ENCODE measurements at regions not wholly inside any gene's neighbourhood (a gene's known extent, or its start where the extent isn't known, plus 50 kb on each side); places are given as distances from the start of the nearest gene placed in this dataset.
"Not testable (repeated sequence)": the region's sequence is repeated elsewhere in the genome, so short reads cannot be mapped to it uniquely, and the experiment has no call there.

DNA sequence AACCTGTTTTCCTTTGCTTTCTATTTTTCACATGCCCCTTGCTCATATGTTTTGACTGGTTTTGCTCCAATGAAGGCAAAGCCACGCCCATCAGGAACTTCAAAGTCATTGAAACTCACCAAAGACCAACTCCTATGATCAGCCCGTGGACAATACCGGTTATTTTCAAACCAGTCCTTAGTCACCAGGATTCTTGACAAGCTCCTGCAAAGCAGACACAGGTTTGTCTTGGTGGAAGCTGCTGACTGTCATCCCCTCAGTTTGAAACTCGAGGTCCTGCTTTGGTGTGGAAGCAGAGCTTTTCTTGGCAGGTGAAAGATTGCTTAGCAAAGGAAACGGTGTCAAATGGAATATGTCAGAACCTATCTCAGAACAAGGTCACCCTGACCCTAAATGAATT is 384.7 kb upstream of the CXADR start:
- Histone ChIP-seq H3K36me3 (no peaks in the 10 kb centered on the region), H3K27ac (no peak overlapping the region), H3K9me3 (no peaks in the 10 kb centered on the region), H3K4me1 (peaks cover 0 to 6% of the 10 kb centered on the region in 2 donors), H3K4me3 (replicated peaks in 1 of 3) (no peak overlapping the region), H3K27me3 (no peaks in the 10 kb centered on the region)
- no peak for DNase-seq
- WGBS, 2 donors = 37 to 53% methylated on average over 5 of the region's 5 CpGs
- intact Hi-C loops (cut with DNase I) = no loop called here
- TF ChIP-seq, protein P1, sequence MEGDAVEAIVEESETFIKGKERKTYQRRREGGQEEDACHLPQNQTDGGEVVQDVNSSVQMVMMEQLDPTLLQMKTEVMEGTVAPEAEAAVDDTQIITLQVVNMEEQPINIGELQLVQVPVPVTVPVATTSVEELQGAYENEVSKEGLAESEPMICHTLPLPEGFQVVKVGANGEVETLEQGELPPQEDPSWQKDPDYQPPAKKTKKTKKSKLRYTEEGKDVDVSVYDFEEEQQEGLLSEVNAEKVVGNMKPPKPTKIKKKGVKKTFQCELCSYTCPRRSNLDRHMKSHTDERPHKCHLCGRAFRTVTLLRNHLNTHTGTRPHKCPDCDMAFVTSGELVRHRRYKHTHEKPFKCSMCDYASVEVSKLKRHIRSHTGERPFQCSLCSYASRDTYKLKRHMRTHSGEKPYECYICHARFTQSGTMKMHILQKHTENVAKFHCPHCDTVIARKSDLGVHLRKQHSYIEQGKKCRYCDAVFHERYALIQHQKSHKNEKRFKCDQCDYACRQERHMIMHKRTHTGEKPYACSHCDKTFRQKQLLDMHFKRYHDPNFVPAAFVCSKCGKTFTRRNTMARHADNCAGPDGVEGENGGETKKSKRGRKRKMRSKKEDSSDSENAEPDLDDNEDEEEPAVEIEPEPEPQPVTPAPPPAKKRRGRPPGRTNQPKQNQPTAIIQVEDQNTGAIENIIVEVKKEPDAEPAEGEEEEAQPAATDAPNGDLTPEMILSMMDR (IDR thresholded peaks at IDR 0.05) = no peak
- TF ChIP-seq POLR2A (IDR thresholded peaks at IDR 0.05) = no peak

DNA sequence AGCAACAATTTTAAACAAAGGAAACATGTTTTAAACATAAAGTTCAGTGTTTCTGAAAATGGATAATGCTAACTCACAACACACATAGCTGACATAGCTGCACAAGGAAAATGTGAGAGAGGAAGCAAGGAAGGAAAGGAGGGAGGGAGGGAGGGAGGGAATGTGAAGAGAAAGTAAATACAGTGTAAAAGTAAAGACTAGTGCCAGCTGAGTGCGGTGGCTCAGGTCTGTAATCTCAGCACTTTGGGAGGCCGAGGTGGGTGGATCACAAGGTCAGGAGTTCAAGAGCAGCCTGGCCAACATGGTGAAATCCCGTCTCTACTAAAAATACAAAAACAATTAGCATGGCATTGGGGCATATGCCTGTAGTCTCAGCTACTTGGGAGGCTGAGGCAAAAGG is 373.7 kb upstream of the CXADR start:
- H3K36me3 ChIP-seq; intact Hi-C loops (cut with DNase I); H3K27ac ChIP-seq; H3K4me1 ChIP-seq; DNase-seq; H3K9me3 ChIP-seq; H3K27me3 ChIP-seq; H3K4me3 ChIP-seq (replicated peaks in 1 of 3): not testable (repeated sequence)
- WGBS, 2 donors = 36 to 52% methylated on average over 3 of the region's 3 CpGs

DNA sequence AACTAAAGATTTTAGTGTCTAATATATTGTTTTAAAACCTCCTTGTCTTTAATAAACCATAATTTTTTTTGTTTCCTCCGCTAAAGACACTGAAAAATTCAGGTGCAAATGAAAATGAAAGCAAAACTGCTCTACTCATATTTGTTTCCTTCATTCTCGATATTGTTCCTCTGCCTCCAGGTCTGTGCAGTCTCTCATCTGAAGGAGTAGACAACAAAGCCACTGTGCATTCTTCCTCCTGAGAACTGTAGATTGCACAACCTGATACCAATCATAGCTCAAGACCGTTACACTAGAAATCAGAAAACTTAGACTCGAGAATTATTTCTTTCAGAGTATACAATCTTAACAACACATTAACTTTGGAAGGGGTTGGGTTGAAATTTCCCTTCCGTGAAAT is 373.1 kb upstream of the CXADR start:
- Histone ChIP-seq H3K4me1 (no peaks in the 10 kb centered on the region), H3K4me3 (replicated peaks in 1 of 3) (no peak overlapping the region), H3K27ac (no peak overlapping the region), H3K9me3 (no peaks in the 10 kb centered on the region), H3K36me3 (no peaks in the 10 kb centered on the region), H3K27me3 (no peaks in the 10 kb centered on the region)
- 67 to 69% methylated on average over 5 of the region's 5 CpGs for WGBS, 2 donors
- DNase-seq = no peak
- TF ChIP-seq POLR2A (IDR thresholded peaks at IDR 0.05) = no peak
- TF ChIP-seq, protein P1 (IDR thresholded peaks at IDR 0.05) = no peak
- intact Hi-C loops (cut with DNase I) = no loop called here

DNA sequence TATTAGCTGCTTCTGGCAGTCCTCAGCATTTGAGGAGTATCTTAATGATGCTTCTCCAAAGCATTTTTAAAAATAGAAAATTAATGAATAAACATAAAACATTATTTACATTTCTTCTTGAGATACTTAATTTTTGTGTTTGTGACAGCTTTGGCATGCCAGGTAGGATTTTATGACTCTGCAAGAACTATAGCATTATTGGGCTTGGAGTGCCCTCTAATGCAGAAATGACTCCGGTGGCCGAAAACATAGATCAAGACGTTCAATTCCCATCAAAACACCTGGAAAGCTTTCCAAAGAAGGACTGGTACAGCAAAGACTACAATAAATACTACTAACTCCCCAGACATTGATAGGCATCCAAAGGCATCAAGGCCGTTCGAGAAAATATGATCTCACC is 366.4 kb upstream of the CXADR start:
- no peak overlapping the region for H3K27ac ChIP-seq
- H3K36me3 ChIP-seq = no peaks in the 10 kb centered on the region
- H3K4me1 ChIP-seq = no peaks in the 10 kb centered on the region
- intact Hi-C loops (cut with DNase I) = no loop called here
- H3K9me3 ChIP-seq = no peaks in the 10 kb centered on the region
- no peak for DNase-seq
- WGBS, 2 donors = 82 to 84% methylated on average over 5 of the region's 5 CpGs
- no peak overlapping the region for H3K4me3 ChIP-seq (replicated peaks in 1 of 3)
- H3K27me3 ChIP-seq = no peaks in the 10 kb centered on the region
- TF ChIP-seq POLR2A (IDR thresholded peaks at IDR 0.05) = no peak
- TF ChIP-seq, protein P1 (IDR thresholded peaks at IDR 0.05) = no peak

DNA sequence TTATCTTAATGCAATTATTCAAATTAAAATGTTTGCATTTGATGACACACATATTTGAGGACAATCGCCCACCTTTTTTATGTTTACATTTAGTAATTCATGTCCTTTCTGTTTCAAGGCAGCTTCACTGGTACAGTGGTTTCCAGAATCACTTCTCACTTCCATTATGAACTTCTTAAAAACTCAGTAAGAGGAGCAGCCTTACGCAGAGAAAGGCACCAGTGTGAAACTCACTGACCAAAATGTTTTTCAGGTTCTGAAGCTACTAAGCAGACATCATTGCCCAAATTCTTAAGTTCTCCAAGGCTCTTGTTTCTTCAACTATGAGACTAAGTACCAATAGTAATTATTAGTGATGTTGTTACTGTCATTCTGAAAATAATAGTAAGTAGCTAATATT is 353.1 kb upstream of the CXADR start:
- no peak overlapping the region for H3K4me3 ChIP-seq (replicated peaks in 1 of 3)
- no peak for TF ChIP-seq POLR2A (IDR thresholded peaks at IDR 0.05)
- TF ChIP-seq, protein P1 (IDR thresholded peaks at IDR 0.05) = no peak
- no peaks in the 10 kb centered on the region for H3K4me1 ChIP-seq
- WGBS, 2 donors = 69 to 81% methylated on average over 2 of the region's 2 CpGs
- intact Hi-C loops (cut with DNase I) = no loop called here
- no peak for DNase-seq
- no peaks in the 10 kb centered on the region for H3K36me3 ChIP-seq
- H3K27me3 ChIP-seq = no peaks in the 10 kb centered on the region
- H3K9me3 ChIP-seq = no peaks in the 10 kb centered on the region
- no peak overlapping the region for H3K27ac ChIP-seq

DNA sequence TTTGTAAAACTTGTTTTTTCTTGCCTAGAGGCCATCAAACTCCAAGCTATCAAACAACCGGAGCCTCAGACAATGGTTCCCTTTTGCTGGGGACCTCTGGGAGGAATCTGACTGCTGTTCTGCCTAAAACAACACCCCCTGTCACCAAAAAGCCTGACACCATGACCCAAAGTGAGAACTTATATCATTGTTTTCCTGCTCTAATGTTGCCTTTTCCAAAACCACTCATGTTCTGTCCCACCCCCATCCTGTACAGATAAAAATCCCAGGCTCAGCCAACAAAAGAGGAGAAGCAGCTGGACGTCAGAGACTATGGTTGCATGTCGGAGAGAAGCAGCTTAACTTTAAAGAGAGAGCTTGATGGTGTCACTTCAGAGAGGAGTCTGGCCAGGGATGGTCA is 327.2 kb upstream of the CXADR start:
- Histone ChIP-seq H3K4me3 (replicated peaks in 1 of 3) (no peak overlapping the region), H3K4me1 (no peaks in the 10 kb centered on the region), H3K36me3 (no peaks in the 10 kb centered on the region), H3K9me3 (no peaks in the 10 kb centered on the region), H3K27ac (no peak overlapping the region), H3K27me3 (no peaks in the 10 kb centered on the region)
- WGBS, 2 donors = 56 to 61% methylated on average over 3 of the region's 3 CpGs
- TF ChIP-seq, protein P1 (IDR thresholded peaks at IDR 0.05) = no peak
- TF ChIP-seq POLR2A (IDR thresholded peaks at IDR 0.05) = no peak
- DNase-seq = no peak
- intact Hi-C loops (cut with DNase I) = no loop called here
